Lower lobe of right lung (tissue), 2 donors: ENCODE measurements at regions not wholly inside any gene's neighbourhood (a gene's known extent, or its start where the extent isn't known, plus 50 kb on each side); places are given as distances from the start of the nearest gene placed in this dataset.

Experiments used
- ATAC-seq, 2 donors: fragments of 200-7000 bp; cut with Tn5 transposase; one replicate each; pipeline ENCODE4 v1.9.1; 2020 to 2022; ENCODE audit warnings: mild to moderate bottlenecking in 2 of 2, moderate library complexity in 2 of 2
- DNase-seq: peaks from one replicate; pipeline ENCODE4 v3.0.0-alpha.2; 2020
- H3K27ac ChIP-seq: fragments of 200-600 bp; one replicate; pipeline ENCODE4 v1.8.0; 2022
- H3K27me3 ChIP-seq: fragments of 200-600 bp; one replicate; pipeline ENCODE4 v1.8.0; 2022; ENCODE audit warnings: low read depth
- H3K36me3 ChIP-seq: fragments of 200-600 bp; one replicate; pipeline ENCODE4 v1.8.0; 2022; ENCODE audit warnings: mild to moderate bottlenecking
- H3K4me1 ChIP-seq: fragments of 200-600 bp; one replicate; pipeline ENCODE4 v1.8.0; 2022
- H3K4me3 ChIP-seq: fragments of 200-600 bp; one replicate; pipeline ENCODE4 v1.8.0; 2022; ENCODE audit warnings: mild to moderate bottlenecking
- H3K9me3 ChIP-seq: fragments of 200-600 bp; one replicate; pipeline ENCODE4 v1.8.0; 2022
- CTCF ChIP-seq: fragments of 200-600 bp; IDR thresholded peaks from one replicate; pipeline ENCODE4 v1.8.0; 2022; ENCODE audit warnings: antibody characterized with exemption, mild to moderate bottlenecking
- intact Hi-C: fragments of 100-400 bp; cut with DNase I; formaldehyde crosslinking; loops from one replicate; pipeline ENCODE4 v1.11.0; 2022
- donor health status: DM: no; HTN: yes; CAD: no; lungs with severe emphysema.

GRCh38 chr14:66421990-66422946, 63.9 kb upstream of the CCDC196 start:
- H3K27ac ChIP-seq, result no peak overlapping the region
- no peaks in the 10 kb centered on the region for H3K27me3 ChIP-seq
- no peaks in the 10 kb centered on the region for H3K36me3 ChIP-seq
- H3K4me3 ChIP-seq, result no peak overlapping the region
- DNase-seq (no peak), ATAC-seq (no peak)
- no peak for TF ChIP-seq CTCF
- intact Hi-C loops, result no loop called here
- no peaks in the 10 kb centered on the region for H3K4me1 ChIP-seq
- H3K9me3 ChIP-seq, result no peaks in the 10 kb centered on the region

- Histone ChIP-seq H3K9me3 (no peaks in the 10 kb centered on the region), H3K4me3 (no peak overlapping the region), H3K36me3 (no peaks in the 10 kb centered on the region), H3K27ac (no peak overlapping the region), H3K27me3 (no peaks in the 10 kb centered on the region), H3K4me1 (no peaks in the 10 kb centered on the region)
- intact Hi-C loops, result no loop called here
- TF ChIP-seq CTCF, result no peak
- DNase-seq, result no peak
- no peak for ATAC-seq
Observed at GRCh38 chr14:66425402-66425801, 60.8 kb upstream of the CCDC196 start.

- Histone ChIP-seq H3K27ac (no peak overlapping the region), H3K4me3 (no peak overlapping the region), H3K36me3 (no peaks in the 10 kb centered on the region), H3K4me1 (no peaks in the 10 kb centered on the region), H3K27me3 (no peaks in the 10 kb centered on the region), H3K9me3 (no peaks in the 10 kb centered on the region)
- no peak for TF ChIP-seq CTCF
- intact Hi-C loops, result no loop called here
- ATAC-seq, result no peak
- no peak for DNase-seq
Observed at GRCh38 chr14:66426451-66426850, 59.7 kb upstream of the CCDC196 start.

- H3K27me3 ChIP-seq, result no peaks in the 10 kb centered on the region
- ATAC-seq, result no peak
- no peaks in the 10 kb centered on the region for H3K36me3 ChIP-seq
- H3K9me3 ChIP-seq, result no peaks in the 10 kb centered on the region
- no peaks in the 10 kb centered on the region for H3K4me1 ChIP-seq
- H3K4me3 ChIP-seq, result no peak overlapping the region
- TF ChIP-seq CTCF, result no peak
- no peak overlapping the region for H3K27ac ChIP-seq
- no peak for DNase-seq
- intact Hi-C loops, result no loop called here
Observed at GRCh38 chr14:66432334-66432733, 53.8 kb upstream of the CCDC196 start.

GRCh38 chr14:66434464-66434863, 51.7 kb upstream of the CCDC196 start:
- intact Hi-C loops, result no loop called here
- DNase-seq, result no peak
- Histone ChIP-seq H3K4me3 (no peak overlapping the region), H3K9me3 (peaks cover 15% of the 10 kb centered on the region), H3K36me3 (no peaks in the 10 kb centered on the region), H3K27ac (no peak overlapping the region), H3K4me1 (no peaks in the 10 kb centered on the region), H3K27me3 (no peaks in the 10 kb centered on the region)
- ATAC-seq, result no peak
- TF ChIP-seq CTCF, result no peak
